Right lobe of liver (tissue), 4 donors: ENCODE measurements at regions not wholly inside any gene's neighbourhood (a gene's known extent, or its start where the extent isn't known, plus 50 kb on each side); places are given as distances from the start of the nearest gene placed in this dataset.

ENCODE experiments used
- POLR2A ChIP-seq: fragments of 450-650 bp; IDR thresholded peaks from one replicate; pipeline ENCODE4 v1.6.1; 2017; ENCODE audit warnings: antibody characterized with exemption, mild to moderate bottlenecking
- TF ChIP-seq, protein P1 (sequence below), 4 donors: fragments of 200-600 bp in 3 of 4; fragments of 450-650 bp in 1 of 4; IDR thresholded peaks; one replicate each; pipeline versions ENCODE4 v1.5.1 to v1.8.0; 2016 to 2022; ENCODE audit warnings: antibody characterized with exemption in 4 of 4, mild to moderate bottlenecking in 2 of 4
- donor health status: DM: no; HTN: no; CAD: no.
- donor health status: DM: no; HTN: no; CAD: no.
- donor health status: DM: no; HTN: yes; CAD: no.

DNA sequence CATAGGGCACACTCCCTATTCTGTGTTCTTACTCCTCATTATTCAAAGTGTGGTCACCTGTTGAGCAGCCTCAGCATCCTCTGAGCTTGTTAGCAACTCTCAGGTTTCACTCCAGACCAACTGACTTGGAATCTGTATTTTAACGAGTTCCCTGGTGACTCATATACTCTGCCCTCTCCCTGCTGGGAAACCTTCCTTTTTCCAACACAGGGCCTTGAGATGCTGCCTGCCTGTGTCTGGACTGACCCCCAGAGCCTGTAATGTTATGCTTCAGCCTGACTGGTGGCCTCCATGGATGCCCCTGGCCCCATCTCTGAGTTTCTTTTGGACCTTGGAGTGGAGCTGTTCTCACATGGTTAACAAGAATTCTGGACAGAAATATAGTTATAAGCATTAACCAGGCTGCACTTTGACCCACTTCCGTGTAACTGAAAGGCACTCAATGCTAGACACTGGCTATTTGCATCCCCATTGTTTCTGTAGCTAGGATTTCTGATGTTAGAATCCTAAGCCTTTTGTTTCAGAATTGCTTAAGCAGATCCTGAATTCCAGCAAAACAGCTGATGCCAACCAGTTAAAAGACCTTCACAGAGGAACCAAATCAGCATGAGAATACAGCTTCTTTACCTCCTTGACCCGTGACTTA lies 262.6 kb downstream of the STIM2 start:
- TF ChIP-seq, protein P1, sequence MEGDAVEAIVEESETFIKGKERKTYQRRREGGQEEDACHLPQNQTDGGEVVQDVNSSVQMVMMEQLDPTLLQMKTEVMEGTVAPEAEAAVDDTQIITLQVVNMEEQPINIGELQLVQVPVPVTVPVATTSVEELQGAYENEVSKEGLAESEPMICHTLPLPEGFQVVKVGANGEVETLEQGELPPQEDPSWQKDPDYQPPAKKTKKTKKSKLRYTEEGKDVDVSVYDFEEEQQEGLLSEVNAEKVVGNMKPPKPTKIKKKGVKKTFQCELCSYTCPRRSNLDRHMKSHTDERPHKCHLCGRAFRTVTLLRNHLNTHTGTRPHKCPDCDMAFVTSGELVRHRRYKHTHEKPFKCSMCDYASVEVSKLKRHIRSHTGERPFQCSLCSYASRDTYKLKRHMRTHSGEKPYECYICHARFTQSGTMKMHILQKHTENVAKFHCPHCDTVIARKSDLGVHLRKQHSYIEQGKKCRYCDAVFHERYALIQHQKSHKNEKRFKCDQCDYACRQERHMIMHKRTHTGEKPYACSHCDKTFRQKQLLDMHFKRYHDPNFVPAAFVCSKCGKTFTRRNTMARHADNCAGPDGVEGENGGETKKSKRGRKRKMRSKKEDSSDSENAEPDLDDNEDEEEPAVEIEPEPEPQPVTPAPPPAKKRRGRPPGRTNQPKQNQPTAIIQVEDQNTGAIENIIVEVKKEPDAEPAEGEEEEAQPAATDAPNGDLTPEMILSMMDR (IDR thresholded peaks at IDR 0.05), result no peak
- no peak for TF ChIP-seq POLR2A
